ENCODE measurements at regions not wholly inside any gene's neighbourhood (a gene's known extent, or its start where the extent isn't known, plus 50 kb on each side); places are given as distances from the start of the nearest gene placed in this dataset.

- Mint-ChIP-seq H3K4me1 (ENCODE audit: low read depth, unreplicated experiment) (no peaks in the 10 kb centered on the region), H3K4me3 (ENCODE audit: unreplicated experiment) (no peak overlapping the region), H3K36me3 (ENCODE audit: insufficient read depth, unreplicated experiment) (no peaks in the 10 kb centered on the region), H3K27ac (ENCODE audit: unreplicated experiment) (no peak overlapping the region), H3K27me3 (ENCODE audit: insufficient read depth, unreplicated experiment) (no peaks in the 10 kb centered on the region), H3K9me3 (ENCODE audit: unreplicated experiment) (no peaks in the 10 kb centered on the region)
- Histone ChIP-seq H3K4me1 (no peaks in the 10 kb centered on the region), H3K9me3 (no peaks in the 10 kb centered on the region), H3K36me3 (ENCODE audit: control insufficient read depth, insufficient read depth, low read length) (no peaks in the 10 kb centered on the region), H3K27me3 (replicated peaks; ENCODE audit: control insufficient read depth, insufficient read depth, low read length) (no peaks in the 10 kb centered on the region), H3K4me3 (ENCODE audit: low read depth, low read length) (no peak overlapping the region)
- intact Hi-C loops (cut with micrococcal nuclease; ENCODE audit: unreplicated experiment) = no loop called here
- TF ChIP-seq, protein P1, sequence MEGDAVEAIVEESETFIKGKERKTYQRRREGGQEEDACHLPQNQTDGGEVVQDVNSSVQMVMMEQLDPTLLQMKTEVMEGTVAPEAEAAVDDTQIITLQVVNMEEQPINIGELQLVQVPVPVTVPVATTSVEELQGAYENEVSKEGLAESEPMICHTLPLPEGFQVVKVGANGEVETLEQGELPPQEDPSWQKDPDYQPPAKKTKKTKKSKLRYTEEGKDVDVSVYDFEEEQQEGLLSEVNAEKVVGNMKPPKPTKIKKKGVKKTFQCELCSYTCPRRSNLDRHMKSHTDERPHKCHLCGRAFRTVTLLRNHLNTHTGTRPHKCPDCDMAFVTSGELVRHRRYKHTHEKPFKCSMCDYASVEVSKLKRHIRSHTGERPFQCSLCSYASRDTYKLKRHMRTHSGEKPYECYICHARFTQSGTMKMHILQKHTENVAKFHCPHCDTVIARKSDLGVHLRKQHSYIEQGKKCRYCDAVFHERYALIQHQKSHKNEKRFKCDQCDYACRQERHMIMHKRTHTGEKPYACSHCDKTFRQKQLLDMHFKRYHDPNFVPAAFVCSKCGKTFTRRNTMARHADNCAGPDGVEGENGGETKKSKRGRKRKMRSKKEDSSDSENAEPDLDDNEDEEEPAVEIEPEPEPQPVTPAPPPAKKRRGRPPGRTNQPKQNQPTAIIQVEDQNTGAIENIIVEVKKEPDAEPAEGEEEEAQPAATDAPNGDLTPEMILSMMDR (IDR thresholded peaks at IDR 0.05; ENCODE audit: insufficient read depth in 1 of 2, low read depth in 1 of 2, low read length in 1 of 2, severe bottlenecking in 1 of 2, unreplicated experiment in 1 of 2) = no peak
- no TSS peak for BruUV-seq (replicated peaks)
- POLR2A ChIA-PET = no interaction called here
- DNase-seq = no peak
- CTCF ChIA-PET = no interaction called here
Observed at GRCh38 chr14:58724206-58724605, 86.4 kb downstream of the DACT1 start.

GRCh38 chr14:58724702-58725101 lies 86.9 kb downstream of the DACT1 start:
- ChIA-PET POLR2A (no interaction called here), CTCF (no interaction called here)
- TF ChIP-seq, protein P1 (IDR thresholded peaks at IDR 0.05; ENCODE audit: insufficient read depth in 1 of 2, low read depth in 1 of 2, low read length in 1 of 2, severe bottlenecking in 1 of 2, unreplicated experiment in 1 of 2) = no peak
- no peak overlapping the region for H3K4me3 Mint-ChIP-seq (ENCODE audit: unreplicated experiment)
- no peaks in the 10 kb centered on the region for H3K36me3 Mint-ChIP-seq (ENCODE audit: insufficient read depth, unreplicated experiment)
- H3K4me3 ChIP-seq (ENCODE audit: low read depth, low read length) = no peak overlapping the region
- intact Hi-C loops (cut with micrococcal nuclease; ENCODE audit: unreplicated experiment) = no loop called here
- H3K36me3 ChIP-seq (ENCODE audit: control insufficient read depth, insufficient read depth, low read length) = no peaks in the 10 kb centered on the region
- H3K27me3 Mint-ChIP-seq (ENCODE audit: insufficient read depth, unreplicated experiment) = no peaks in the 10 kb centered on the region
- H3K4me1 Mint-ChIP-seq (ENCODE audit: low read depth, unreplicated experiment) = no peaks in the 10 kb centered on the region
- no peaks in the 10 kb centered on the region for H3K9me3 Mint-ChIP-seq (ENCODE audit: unreplicated experiment)
- H3K9me3 ChIP-seq = no peaks in the 10 kb centered on the region
- DNase-seq = no peak
- BruUV-seq (replicated peaks) = no TSS peak
- no peaks in the 10 kb centered on the region for H3K4me1 ChIP-seq
- no peaks in the 10 kb centered on the region for H3K27me3 ChIP-seq (replicated peaks; ENCODE audit: control insufficient read depth, insufficient read depth, low read length)
- H3K27ac Mint-ChIP-seq (ENCODE audit: unreplicated experiment) = no peak overlapping the region

DNA sequence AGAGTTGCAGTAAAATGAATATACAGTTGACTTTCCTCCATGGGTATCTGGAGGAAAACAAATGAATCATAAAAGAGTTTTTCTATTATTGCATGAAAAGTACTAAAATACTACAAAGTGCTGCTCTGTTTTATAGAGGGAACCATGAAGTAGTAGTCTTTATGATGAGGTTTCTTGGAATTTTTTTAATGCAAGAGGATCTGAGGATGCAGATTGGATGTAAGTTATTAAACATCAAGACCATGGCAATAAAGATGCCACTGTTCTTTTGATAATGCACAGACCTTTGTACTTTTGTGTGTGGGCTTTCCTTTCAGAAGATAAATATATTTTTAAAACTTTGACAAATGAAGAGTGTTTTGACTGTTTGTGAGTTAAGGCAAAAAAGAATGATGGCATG lies 87.5 kb downstream of the DACT1 start:
- intact Hi-C loops (cut with micrococcal nuclease; ENCODE audit: unreplicated experiment) = no loop called here
- H3K27me3 Mint-ChIP-seq (ENCODE audit: insufficient read depth, unreplicated experiment) = no peaks in the 10 kb centered on the region
- POLR2A ChIA-PET = no interaction called here
- no peaks in the 10 kb centered on the region for H3K36me3 Mint-ChIP-seq (ENCODE audit: insufficient read depth, unreplicated experiment)
- Histone ChIP-seq H3K36me3 (ENCODE audit: control insufficient read depth, insufficient read depth, low read length) (no peaks in the 10 kb centered on the region), H3K4me1 (no peaks in the 10 kb centered on the region), H3K4me3 (ENCODE audit: low read depth, low read length) (no peak overlapping the region), H3K27me3 (replicated peaks; ENCODE audit: control insufficient read depth, insufficient read depth, low read length) (no peaks in the 10 kb centered on the region), H3K9me3 (no peaks in the 10 kb centered on the region)
- TF ChIP-seq, protein P1 (IDR thresholded peaks at IDR 0.05; ENCODE audit: insufficient read depth in 1 of 2, low read depth in 1 of 2, low read length in 1 of 2, severe bottlenecking in 1 of 2, unreplicated experiment in 1 of 2) = no peak
- H3K4me3 Mint-ChIP-seq (ENCODE audit: unreplicated experiment) = no peak overlapping the region
- H3K27ac Mint-ChIP-seq (ENCODE audit: unreplicated experiment) = no peak overlapping the region
- no peaks in the 10 kb centered on the region for H3K4me1 Mint-ChIP-seq (ENCODE audit: low read depth, unreplicated experiment)
- no peaks in the 10 kb centered on the region for H3K9me3 Mint-ChIP-seq (ENCODE audit: unreplicated experiment)
- CTCF ChIA-PET = no interaction called here
- DNase-seq = no peak
- no TSS peak for BruUV-seq (replicated peaks)
